Ishikawa (cell line): ENCODE measurements at regions not wholly inside any gene's neighbourhood (a gene's known extent, or its start where the extent isn't known, plus 50 kb on each side); places are given as distances from the start of the nearest gene placed in this dataset.

Experiments
- CEBPB ChIP-seq: IDR thresholded peaks from 2 replicates; pipeline ENCODE4 v1.6.1; 2012
- CREB1 ChIP-seq: IDR thresholded peaks from 2 replicates; pipeline ENCODE4 v1.6.1; 2012; ENCODE audit warnings: low read depth
- EP300 ChIP-seq: IDR thresholded peaks from 2 replicates; pipeline ENCODE4 v1.6.1; 2012; ENCODE audit warnings: borderline replicate concordance
- FOXM1 ChIP-seq: IDR thresholded peaks from 2 replicates; pipeline ENCODE4 v1.6.1; 2012; ENCODE audit warnings: low read depth, borderline replicate concordance
- MAX ChIP-seq: IDR thresholded peaks from 2 replicates; pipeline ENCODE4 v1.6.1; 2012
- RAD21 ChIP-seq: IDR thresholded peaks from 2 replicates; pipeline ENCODE4 v1.6.1; 2012; ENCODE audit warnings: low read depth
- REST ChIP-seq: IDR thresholded peaks from 2 replicates; pipeline ENCODE4 v1.6.1; 2012; ENCODE audit warnings: low read depth, mild to moderate bottlenecking
- TAF1 ChIP-seq: IDR thresholded peaks from 2 replicates; pipeline ENCODE4 v1.6.1; 2012; ENCODE audit warnings: low read depth, mild to moderate bottlenecking
- TEAD4 ChIP-seq: IDR thresholded peaks from 2 replicates; pipeline ENCODE4 v1.6.1; 2012
- USF1 ChIP-seq: IDR thresholded peaks from 2 replicates; pipeline ENCODE4 v1.6.1; 2012

- no peak for TF ChIP-seq EP300
- TF ChIP-seq FOXM1: no peak
- no peak for TF ChIP-seq CEBPB
- TF ChIP-seq TEAD4: no peak
- no peak for TF ChIP-seq RAD21
- no peak for TF ChIP-seq TAF1
- TF ChIP-seq USF1: no peak
- no peak for TF ChIP-seq REST
- TF ChIP-seq MAX: no peak
- TF ChIP-seq CREB1: no peak
Measured at GRCh38 chrX:9373789-9374188, 91.1 kb upstream of the TBL1X start.
